Muscle layer of duodenum (tissue), 2 donors: ENCODE measurements at regions not wholly inside any gene's neighbourhood (a gene's known extent, or its start where the extent isn't known, plus 50 kb on each side); places are given as distances from the start of the nearest gene placed in this dataset.

Experiments
- H3K27ac ChIP-seq: one replicate; pipeline ENCODE4 v1.7.0; 2013; ENCODE audit warnings: mild to moderate bottlenecking, low read length
- H3K27me3 ChIP-seq: one replicate; pipeline ENCODE4 v1.7.0; 2013; ENCODE audit warnings: low read depth, mild to moderate bottlenecking, control low read depth, low read length
- H3K36me3 ChIP-seq, 2 donors: one replicate each; pipeline ENCODE4 v1.7.0; 2013; ENCODE audit warnings: low read length in 2 of 2, control low read depth in 1 of 2, mild to moderate bottlenecking in 1 of 2; ENCODE audit not compliant: insufficient read depth in 2 of 2, control insufficient read depth in 1 of 2
- H3K4me1 ChIP-seq, 2 donors: one replicate each; pipeline ENCODE4 v1.7.0; 2013; ENCODE audit warnings: low read length in 2 of 2, mild to moderate bottlenecking in 2 of 2, control low read depth in 1 of 2, moderate library complexity in 1 of 2; ENCODE audit not compliant: insufficient read depth in 2 of 2, control insufficient read depth in 1 of 2
- H3K4me3 ChIP-seq, 2 donors: one replicate each; pipeline ENCODE4 v1.7.0; 2013; ENCODE audit warnings: low read length in 2 of 2, low read depth in 1 of 2, mild to moderate bottlenecking in 1 of 2
- H3K9me3 ChIP-seq, 2 donors: one replicate each; pipeline ENCODE4 v1.7.0; 2013; ENCODE audit warnings: low read length in 2 of 2, control low read depth in 1 of 2, mild to moderate bottlenecking in 1 of 2; ENCODE audit not compliant: control insufficient read depth in 1 of 2
- donor health status: healthy.

GRCh38 chr2:104638190-104638858 lies 215.6 kb upstream of the POU3F3 start:
- Histone ChIP-seq H3K27me3 (no peaks in the 10 kb centered on the region), H3K27ac (no peak overlapping the region), H3K36me3 (no peaks in the 10 kb centered on the region), H3K9me3 (no peaks in the 10 kb centered on the region), H3K4me3 (no peak overlapping the region), H3K4me1 (no peaks in the 10 kb centered on the region)

- no peak overlapping the region for H3K4me3 ChIP-seq
Measured at GRCh38 chr2:104638859-104639202, 215.1 kb upstream of the POU3F3 start.

GRCh38 chr2:104641786-104642185 lies 212.1 kb upstream of the POU3F3 start:
- Histone ChIP-seq H3K4me3 (no peak overlapping the region), H3K9me3 (no peaks in the 10 kb centered on the region), H3K27ac (no peak overlapping the region), H3K36me3 (no peaks in the 10 kb centered on the region), H3K27me3 (no peaks in the 10 kb centered on the region), H3K4me1 (no peaks in the 10 kb centered on the region)

More at GRCh38 chr2:104638859-104639202, 215.1 kb upstream of the POU3F3 start:
- H3K9me3 ChIP-seq: no peaks in the 10 kb centered on the region
- no peak overlapping the region for H3K27ac ChIP-seq
- no peaks in the 10 kb centered on the region for H3K27me3 ChIP-seq
- no peaks in the 10 kb centered on the region for H3K4me1 ChIP-seq
- H3K36me3 ChIP-seq: no peaks in the 10 kb centered on the region

GRCh38 chr2:104648376-104648775 lies 205.5 kb upstream of the POU3F3 start:
- Histone ChIP-seq H3K27me3 (no peaks in the 10 kb centered on the region), H3K9me3 (no peaks in the 10 kb centered on the region)

GRCh38 chr2:104649866-104650265 lies 204.0 kb upstream of the POU3F3 start:
- H3K36me3 ChIP-seq: no peaks in the 10 kb centered on the region
- no peaks in the 10 kb centered on the region for H3K4me1 ChIP-seq
- H3K9me3 ChIP-seq: no peaks in the 10 kb centered on the region
- no peaks in the 10 kb centered on the region for H3K27me3 ChIP-seq
- no peak overlapping the region for H3K4me3 ChIP-seq
- no peak overlapping the region for H3K27ac ChIP-seq

More at GRCh38 chr2:104648376-104648775, 205.5 kb upstream of the POU3F3 start:
- H3K27ac ChIP-seq: no peak overlapping the region
- no peaks in the 10 kb centered on the region for H3K4me1 ChIP-seq
- no peaks in the 10 kb centered on the region for H3K36me3 ChIP-seq
- H3K4me3 ChIP-seq: no peak overlapping the region

GRCh38 chr2:104650405-104650996 lies 203.4 kb upstream of the POU3F3 start:
- no peaks in the 10 kb centered on the region for H3K4me1 ChIP-seq
- no peaks in the 10 kb centered on the region for H3K9me3 ChIP-seq
- H3K36me3 ChIP-seq: no peaks in the 10 kb centered on the region
- no peaks in the 10 kb centered on the region for H3K27me3 ChIP-seq
- no peak overlapping the region for H3K27ac ChIP-seq
- H3K4me3 ChIP-seq: no peak overlapping the region

- Histone ChIP-seq H3K27me3 (no peaks in the 10 kb centered on the region), H3K9me3 (no peaks in the 10 kb centered on the region), H3K4me1 (peaks cover 0 to 7% of the 10 kb centered on the region in 2 donors), H3K27ac (no peak overlapping the region), H3K4me3 (no peak overlapping the region), H3K36me3 (no peaks in the 10 kb centered on the region)
Measured at GRCh38 chr2:104654811-104655210, 199.1 kb upstream of the POU3F3 start.

- Histone ChIP-seq H3K36me3 (no peaks in the 10 kb centered on the region), H3K4me1 (peaks cover 0 to 7% of the 10 kb centered on the region in 2 donors), H3K27me3 (no peaks in the 10 kb centered on the region), H3K4me3 (no peak overlapping the region), H3K27ac (no peak overlapping the region), H3K9me3 (no peaks in the 10 kb centered on the region)
Measured at GRCh38 chr2:104656571-104657163, 197.2 kb upstream of the POU3F3 start.

- Histone ChIP-seq H3K27ac (no peak overlapping the region), H3K4me1 (peaks cover 0 to 7% of the 10 kb centered on the region in 2 donors), H3K27me3 (no peaks in the 10 kb centered on the region), H3K4me3 (no peak overlapping the region), H3K9me3 (no peaks in the 10 kb centered on the region), H3K36me3 (no peaks in the 10 kb centered on the region)
Measured at GRCh38 chr2:104658144-104658835, 195.6 kb upstream of the POU3F3 start.

- Histone ChIP-seq H3K27ac (no peak overlapping the region), H3K36me3 (no peaks in the 10 kb centered on the region), H3K4me1 (peaks cover 0 to 7% of the 10 kb centered on the region in 2 donors), H3K27me3 (no peaks in the 10 kb centered on the region), H3K9me3 (no peaks in the 10 kb centered on the region), H3K4me3 (no peak overlapping the region)
Measured at GRCh38 chr2:104658904-104659591, 194.9 kb upstream of the POU3F3 start.

- H3K9me3 ChIP-seq: no peaks in the 10 kb centered on the region
- no peak overlapping the region for H3K4me3 ChIP-seq
- H3K36me3 ChIP-seq: no peaks in the 10 kb centered on the region
- no peak overlapping the region for H3K27ac ChIP-seq
- H3K4me1 ChIP-seq: peaks cover 0 to 7% of the 10 kb centered on the region in 2 donors
- no peaks in the 10 kb centered on the region for H3K27me3 ChIP-seq
Measured at GRCh38 chr2:104660991-104661390, 192.9 kb upstream of the POU3F3 start.
